GM12878 (cell line): ENCODE measurements at regions not wholly inside any gene's neighbourhood (a gene's known extent, or its start where the extent isn't known, plus 50 kb on each side); places are given as distances from the start of the nearest gene placed in this dataset.

ENCODE experiments used
- ATAC-seq: fragments of 200-7000 bp; cut with Tn5 transposase; 3 replicates; pipeline ENCODE4 v1.9.1; 2020; ENCODE audit warnings: mild to moderate bottlenecking, moderate library complexity
- BruUV-seq: library from RNA; stranded (reverse); fragments of 400-500 nt; replicated peaks from 2 replicates; lab custom pipeline; 2021; lab: Mats Ljungman, UMichigan
- CTCF ChIA-PET: fragments of 300-600 bp; sonication (Branson Sonifier 250); formaldehyde crosslinking; extraction: SDS; loops from one replicate; lab custom pipeline; 2021; ENCODE audit warnings: inconsistent platforms; lab: Yijun Ruan, JAX
- POLR2A ChIA-PET: fragments of 350-600 bp; formaldehyde crosslinking; extraction: SDS; loops from one replicate; lab custom pipeline; 2021; ENCODE audit warnings: inconsistent platforms; lab: Charles Lee
- RAD21 ChIA-PET: fragments of 300-600 bp; sonication (Branson Sonifier 250); formaldehyde crosslinking; loops from one replicate; lab custom pipeline; 2023; ENCODE audit warnings: antibody characterized with exemption; ENCODE audit not compliant: unreplicated experiment; lab: Charles Lee
- SMC1A ChIA-PET: fragments of 300-600 bp; sonication (Branson Sonifier 250); formaldehyde crosslinking; loops from one replicate; lab custom pipeline; 2023; ENCODE audit not compliant: unreplicated experiment, uncharacterized antibody; lab: Charles Lee
- DNase-seq: peaks from one replicate; pipeline ENCODE4 v3.0.0-alpha.2; 2011; ENCODE audit warnings: low read depth, low spot score
- FAIRE-seq: peaks from 3 replicates; lab custom pipeline; 2011; peaks lifted over from hg19 to GRCh38; lab: Jason Lieb, UNC
- H2AFZ ChIP-seq: 2 replicates; pipeline ENCODE4 v1.6.0; 2011; ENCODE audit warnings: low read depth, low read length, control low read depth; ENCODE audit not compliant: control insufficient read depth
- H3K27ac ChIP-seq: 2 replicates; pipeline ENCODE4 v1.5.1; 2011; ENCODE audit warnings: control low read depth; ENCODE audit not compliant: control insufficient read depth, insufficient read depth
- H3K27me3 ChIP-seq, 2 experiments: replicated peaks in 1 of 2; 2 replicates each; pipeline versions ENCODE4 v1.6.0 to v1.6.1; 2011; ENCODE audit warnings: low read length in 1 of 2; ENCODE audit not compliant: control insufficient read depth in 2 of 2, insufficient read depth in 2 of 2
- H3K36me3 ChIP-seq, 2 experiments: 2 replicates each; pipeline ENCODE4 v1.5.1; 2011; ENCODE audit warnings: low read length in 1 of 2; ENCODE audit not compliant: control insufficient read depth in 2 of 2, insufficient read depth in 2 of 2
- H3K4me1 ChIP-seq: 2 replicates; pipeline ENCODE4 v1.6.1; 2011; ENCODE audit warnings: mild to moderate bottlenecking, low read length, moderate library complexity, mixed read lengths; ENCODE audit not compliant: control insufficient read depth, insufficient read depth
- H3K4me2 ChIP-seq: 2 replicates; pipeline ENCODE4 v1.6.0; 2011; ENCODE audit warnings: control low read depth; ENCODE audit not compliant: control insufficient read depth, insufficient read depth
- H3K4me3 ChIP-seq: fragments of 200-600 bp; sonication (generic); 2 replicates; pipeline ENCODE4 v1.5.1; 2016
- H3K79me2 ChIP-seq: 2 replicates; pipeline ENCODE4 v1.6.0; 2011; ENCODE audit warnings: low read length; ENCODE audit not compliant: control insufficient read depth, insufficient read depth
- H3K9ac ChIP-seq: 2 replicates; pipeline ENCODE4 v1.8.0; 2011; ENCODE audit warnings: low read length, control low read depth, mixed read lengths; ENCODE audit not compliant: control insufficient read depth, insufficient read depth
- H3K9me3 ChIP-seq: replicated peaks from 3 replicates; pipeline ENCODE4 v1.5.1; 2011; ENCODE audit warnings: mild to moderate bottlenecking, low read length; ENCODE audit not compliant: control insufficient read depth, insufficient read depth
- H4K20me1 ChIP-seq: 2 replicates; pipeline ENCODE4 v1.6.0; 2011; ENCODE audit not compliant: control insufficient read depth, insufficient read depth
- CBX3 ChIP-seq: fragments of 200-600 bp; sonication (generic); IDR thresholded peaks from 2 replicates; pipeline ENCODE4 v1.6.1; 2016; ENCODE audit warnings: low read depth, borderline replicate concordance
- CEBPB ChIP-seq, 2 experiments: fragments of 150-350 bp in 1 of 2; IDR thresholded peaks; 2 replicates each; pipeline ENCODE4 v1.6.1; 2012 to 2014; ENCODE audit warnings: low read depth in 2 of 2, low read length in 2 of 2, borderline replicate concordance in 1 of 2, inconsistent platforms in 1 of 2
- E2F4 ChIP-seq: IDR thresholded peaks from 2 replicates; pipeline ENCODE4 v1.6.1; 2012; ENCODE audit warnings: low read depth, low read length, improper control_type of control experiment
- IKZF2 ChIP-seq, 2 experiments: fragments of 450-650 bp; IDR thresholded peaks; 2 replicates each; pipeline ENCODE4 v1.6.1; 2017; ENCODE audit warnings: mild to moderate bottlenecking in 2 of 2, moderate library complexity in 2 of 2
- IRF5 ChIP-seq: fragments of 450-650 bp; IDR thresholded peaks from 2 replicates; pipeline ENCODE4 v1.6.1; 2017; ENCODE audit warnings: borderline replicate concordance
- MAX ChIP-seq: IDR thresholded peaks from 2 replicates; pipeline ENCODE4 v1.6.1; 2012; ENCODE audit warnings: low read depth, low read length, improper control_type of control experiment
- NBN ChIP-seq: fragments of 450-650 bp; IDR thresholded peaks from 2 replicates; pipeline ENCODE4 v1.6.1; 2016
- NFXL1 ChIP-seq: fragments of 450-650 bp; IDR thresholded peaks from 2 replicates; pipeline ENCODE4 v1.6.1; 2017; ENCODE audit warnings: antibody characterized with exemption, mild to moderate bottlenecking, borderline replicate concordance
- NFYA ChIP-seq: IDR thresholded peaks from 2 replicates; pipeline ENCODE4 v1.6.1; 2011; ENCODE audit warnings: low read depth, mild to moderate bottlenecking, low read length, improper control_type of control experiment, borderline replicate concordance
- POLR2AphosphoS5 ChIP-seq: IDR thresholded peaks from 2 replicates; pipeline ENCODE4 v1.6.1; 2011; ENCODE audit warnings: mild to moderate bottlenecking, low read length, inconsistent platforms
- POU2F2 ChIP-seq: IDR thresholded peaks from 3 replicates; pipeline ENCODE4 v1.6.1; 2011; ENCODE audit warnings: low read depth, mild to moderate bottlenecking, low read length, borderline replicate concordance
- RAD21 ChIP-seq: IDR thresholded peaks from 2 replicates; pipeline ENCODE4 v1.6.1; 2011; ENCODE audit warnings: mild to moderate bottlenecking, low read depth, low read length, moderate library complexity; ENCODE audit not compliant: insufficient read depth
- REST ChIP-seq: IDR thresholded peaks from 2 replicates; pipeline ENCODE4 v1.6.1; 2012; ENCODE audit warnings: mild to moderate bottlenecking, low read depth, low read length
- SIN3A ChIP-seq: IDR thresholded peaks from 2 replicates; pipeline ENCODE4 v1.6.1; 2012; ENCODE audit warnings: low read depth, low read length, improper control_type of control experiment
- SMC3 ChIP-seq: IDR thresholded peaks from 2 replicates; pipeline ENCODE4 v1.6.1; 2011; ENCODE audit warnings: low read length, improper control_type of control experiment, borderline replicate concordance
- ZBTB40 ChIP-seq: fragments of 450-650 bp; IDR thresholded peaks from 2 replicates; pipeline ENCODE4 v1.6.1; 2016; ENCODE audit warnings: mild to moderate bottlenecking, moderate library complexity, borderline replicate concordance
- in situ Hi-C: fragments of 300-500 bp; cut with MboI; formaldehyde crosslinking; loops from 9 replicates; pipeline ENCODE4 v1.14.3; 2018; ENCODE audit warnings: mixed read lengths
- intact Hi-C: fragments of 100-400 bp; cut with micrococcal nuclease; formaldehyde crosslinking; loops from one replicate; pipeline ENCODE4 v1.14.2; 2022; ENCODE audit not compliant: unreplicated experiment

GRCh38 chr4:115749404-115749803, 636.0 kb upstream of the NDST4 start:
- no peaks in the 10 kb centered on the region for H3K79me2 ChIP-seq
- no peaks in the 10 kb centered on the region for H3K4me1 ChIP-seq
- ChIA-PET POLR2A (no interaction called here), SMC1A (no interaction called here), CTCF (no interaction called here), RAD21 (interaction anchor here (0.8 kb wide), 1 partner anchor 31 kb away, joined by 3 read pairs; no protein-coding TSS in a partner anchor)
- no peak overlapping the region for H3K9ac ChIP-seq
- no peaks in the 10 kb centered on the region for H3K27me3 ChIP-seq
- in situ Hi-C loops (no loop called here), intact Hi-C loops (no loop called here)
- ATAC-seq, result no peak
- H3K4me3 ChIP-seq, result no peak overlapping the region
- no peak overlapping the region for H3K27ac ChIP-seq
- no TSS peak for BruUV-seq
- H3K9me3 ChIP-seq, result no peaks in the 10 kb centered on the region; the same call in 2 of the 3 replicates
- H3K4me2 ChIP-seq, result no peak overlapping the region
- H4K20me1 ChIP-seq, result no peaks in the 10 kb centered on the region
- no peak for DNase-seq
- no peak overlapping the region for H2AFZ ChIP-seq
- FAIRE-seq, result no peak
- no peaks in the 10 kb centered on the region for H3K36me3 ChIP-seq
- TF ChIP-seq NFYA (no peak), IRF5 (no peak), SIN3A (no peak), SMC3 (no peak), E2F4 (no peak), ZBTB40 (no peak), POU2F2 (no peak), CBX3 (no peak), NBN (no peak), IKZF2 (IDR thresholded peaks at IDR 0.05) (no peak), MAX (no peak), POLR2AphosphoS5 (no peak), REST (no peak), NFXL1 (no peak), RAD21 (no peak), CEBPB (IDR thresholded peaks at IDR 0.05; ENCODE audit: borderline replicate concordance in 1 of 2, low read depth in 2 of 2, low read length in 2 of 2) (no peak)
